C4-2B (cell line): ENCODE measurements at regions not wholly inside any gene's neighbourhood (a gene's known extent, or its start where the extent isn't known, plus 50 kb on each side); places are given as distances from the start of the nearest gene placed in this dataset.

Source experiments
- CTCF ChIP-seq: fragments of 450-650 bp; conservative IDR thresholded peaks from 2 replicates; pipeline ENCODE4 v1.5.1; 2017; ENCODE audit warnings: mild to moderate bottlenecking
- ZFX ChIP-seq: fragments of 450-650 bp; IDR thresholded peaks from 2 replicates; pipeline ENCODE4 v1.6.1; 2017

DNA sequence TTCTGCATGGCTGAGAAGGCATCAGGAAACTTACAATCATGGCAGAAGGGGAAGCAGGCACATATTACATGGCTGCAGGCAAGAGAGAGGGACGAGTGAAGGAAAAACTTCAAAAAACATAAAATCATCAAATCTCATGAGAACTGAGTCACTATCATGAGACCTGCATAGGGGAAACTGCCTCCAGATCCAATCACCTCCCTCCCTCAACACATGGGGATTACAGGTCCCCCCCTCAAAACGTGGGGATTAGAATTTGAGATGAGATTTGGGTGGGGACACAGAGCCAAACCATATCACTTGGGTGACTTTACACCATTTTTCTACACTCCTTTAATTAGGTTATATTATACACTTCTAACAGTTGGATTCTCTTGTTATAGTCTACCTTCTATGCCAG is 490.7 kb upstream of the KCND2 start:
- no peak for TF ChIP-seq ZFX
- TF ChIP-seq CTCF, result no peak
